Right atrium auricular region (tissue), 2 donors: ENCODE measurements at regions not wholly inside any gene's neighbourhood (a gene's known extent, or its start where the extent isn't known, plus 50 kb on each side); places are given as distances from the start of the nearest gene placed in this dataset.
"Not testable (repeated sequence)": the region's sequence is repeated elsewhere in the genome, so short reads cannot be mapped to it uniquely, and the experiment has no call there.

Source experiments
- DNase-seq: peaks from one replicate; pipeline ENCODE4 v3.0.0-alpha.2; 2019; ENCODE audit warnings: low spot score
- H3K27ac ChIP-seq, 2 donors: fragments of 200-600 bp; sonication (generic); 1 replicate in 1 of 2; 2 replicates in 1 of 2; pipeline ENCODE4 v1.5.1; 2016 to 2019
- H3K27me3 ChIP-seq, 2 donors: fragments of 200-600 bp; sonication (generic); one replicate each; pipeline versions ENCODE4 v1.5.1 to v1.6.0; 2017 to 2019
- H3K36me3 ChIP-seq: fragments of 200-600 bp; sonication (generic); one replicate; pipeline ENCODE4 v1.5.1; 2016
- H3K4me1 ChIP-seq, 2 donors: fragments of 200-600 bp; sonication (generic); one replicate each; pipeline versions ENCODE4 v1.5.1 to v1.6.0; 2017 to 2019
- H3K4me3 ChIP-seq, 2 donors: fragments of 200-600 bp; sonication (generic); 1 replicate in 1 of 2; 2 replicates in 1 of 2; pipeline ENCODE4 v1.5.1; 2017 to 2019; ENCODE audit warnings: mild to moderate bottlenecking in 1 of 2, moderate library complexity in 1 of 2
- H3K9me3 ChIP-seq, 2 donors: fragments of 200-600 bp; sonication (generic); one replicate each; pipeline ENCODE4 v1.5.1; 2019
- TF ChIP-seq, protein P1 (sequence below), 2 donors: fragments of 200-600 bp; sonication (generic); IDR thresholded peaks; one replicate each; pipeline ENCODE4 v1.5.1; 2019; ENCODE audit warnings: antibody characterized with exemption in 2 of 2

- H3K4me3 ChIP-seq, result no peak overlapping the region
- no peaks in the 10 kb centered on the region for H3K9me3 ChIP-seq
- TF ChIP-seq, protein P1, sequence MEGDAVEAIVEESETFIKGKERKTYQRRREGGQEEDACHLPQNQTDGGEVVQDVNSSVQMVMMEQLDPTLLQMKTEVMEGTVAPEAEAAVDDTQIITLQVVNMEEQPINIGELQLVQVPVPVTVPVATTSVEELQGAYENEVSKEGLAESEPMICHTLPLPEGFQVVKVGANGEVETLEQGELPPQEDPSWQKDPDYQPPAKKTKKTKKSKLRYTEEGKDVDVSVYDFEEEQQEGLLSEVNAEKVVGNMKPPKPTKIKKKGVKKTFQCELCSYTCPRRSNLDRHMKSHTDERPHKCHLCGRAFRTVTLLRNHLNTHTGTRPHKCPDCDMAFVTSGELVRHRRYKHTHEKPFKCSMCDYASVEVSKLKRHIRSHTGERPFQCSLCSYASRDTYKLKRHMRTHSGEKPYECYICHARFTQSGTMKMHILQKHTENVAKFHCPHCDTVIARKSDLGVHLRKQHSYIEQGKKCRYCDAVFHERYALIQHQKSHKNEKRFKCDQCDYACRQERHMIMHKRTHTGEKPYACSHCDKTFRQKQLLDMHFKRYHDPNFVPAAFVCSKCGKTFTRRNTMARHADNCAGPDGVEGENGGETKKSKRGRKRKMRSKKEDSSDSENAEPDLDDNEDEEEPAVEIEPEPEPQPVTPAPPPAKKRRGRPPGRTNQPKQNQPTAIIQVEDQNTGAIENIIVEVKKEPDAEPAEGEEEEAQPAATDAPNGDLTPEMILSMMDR (IDR thresholded peaks at IDR 0.05), result no peak
- H3K4me1 ChIP-seq, result no peaks in the 10 kb centered on the region
- no peaks in the 10 kb centered on the region for H3K36me3 ChIP-seq
- no peak for DNase-seq
- H3K27me3 ChIP-seq, result no peaks in the 10 kb centered on the region
- H3K27ac ChIP-seq, result no peak overlapping the region
Measured at GRCh38 chr12:105892362-105892910, 246.3 kb downstream of the NUAK1 start.

DNA sequence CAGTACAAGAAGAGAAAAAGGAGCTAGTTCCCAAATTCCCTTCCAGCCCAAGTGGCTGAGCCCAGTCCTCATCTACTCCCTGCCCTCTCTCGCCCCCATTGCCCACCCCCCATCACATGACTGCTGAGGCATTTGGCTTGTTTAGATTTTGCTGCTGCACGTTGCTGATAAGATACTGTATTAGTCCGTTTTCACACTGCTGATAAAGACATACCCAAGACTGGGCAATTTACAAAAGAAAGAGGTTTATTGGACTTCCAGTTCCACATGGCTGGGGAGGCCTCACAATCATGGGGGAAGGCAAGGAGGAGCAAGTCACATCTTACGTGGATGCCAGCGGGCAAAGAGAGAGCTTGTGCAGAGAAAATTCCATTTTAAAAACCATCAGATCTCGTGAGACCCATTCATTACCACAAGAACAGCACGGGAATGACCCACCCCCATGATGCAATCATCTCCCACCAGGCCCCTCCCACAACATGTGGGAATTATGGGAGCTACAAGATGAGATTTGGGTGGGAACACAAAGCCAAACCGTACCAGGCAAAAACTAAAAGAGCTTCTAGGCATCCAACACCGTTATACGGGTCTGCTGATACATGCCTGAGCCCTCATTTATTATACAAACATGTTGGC lies 243.4 kb downstream of the NUAK1 start:
- H3K4me3 ChIP-seq, H3K27ac ChIP-seq, H3K4me1 ChIP-seq, DNase-seq, H3K9me3 ChIP-seq, H3K36me3 ChIP-seq, H3K27me3 ChIP-seq: not testable (repeated sequence)

DNA sequence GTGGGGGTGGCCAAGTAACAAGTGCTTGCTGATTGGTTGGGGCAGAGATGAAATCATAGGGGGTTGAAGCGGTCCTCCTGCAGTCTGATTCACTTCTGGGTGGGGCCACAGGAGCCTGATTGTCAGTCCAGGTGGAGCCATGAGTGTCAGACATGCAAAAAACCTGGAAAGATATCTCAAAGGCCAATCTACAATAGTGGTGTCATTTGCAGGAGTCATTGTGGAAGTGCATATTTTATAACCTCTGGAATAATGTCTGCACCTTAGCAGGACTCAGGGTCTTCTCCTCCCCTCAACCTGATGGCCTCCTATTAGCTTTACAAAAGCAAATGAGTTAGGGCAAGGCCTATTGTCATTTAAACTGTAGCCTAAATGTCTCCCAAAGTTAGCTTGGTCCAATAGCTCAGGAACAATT lies 241.4 kb downstream of the NUAK1 start:
- H3K9me3 ChIP-seq, result no peaks in the 10 kb centered on the region
- H3K27ac ChIP-seq, result no peak overlapping the region
- no peak overlapping the region for H3K4me3 ChIP-seq
- H3K4me1 ChIP-seq, result no peaks in the 10 kb centered on the region
- no peaks in the 10 kb centered on the region for H3K36me3 ChIP-seq
- H3K27me3 ChIP-seq, result no peaks in the 10 kb centered on the region
- TF ChIP-seq, protein P1 (IDR thresholded peaks at IDR 0.05), result no peak
- DNase-seq, result no peak

- not testable (repeated sequence) for H3K4me1 ChIP-seq, H3K4me3 ChIP-seq, H3K27ac ChIP-seq, H3K27me3 ChIP-seq, H3K9me3 ChIP-seq, H3K36me3 ChIP-seq, DNase-seq
Measured at GRCh38 chr12:105898271-105898670, 240.5 kb downstream of the NUAK1 start.

DNA sequence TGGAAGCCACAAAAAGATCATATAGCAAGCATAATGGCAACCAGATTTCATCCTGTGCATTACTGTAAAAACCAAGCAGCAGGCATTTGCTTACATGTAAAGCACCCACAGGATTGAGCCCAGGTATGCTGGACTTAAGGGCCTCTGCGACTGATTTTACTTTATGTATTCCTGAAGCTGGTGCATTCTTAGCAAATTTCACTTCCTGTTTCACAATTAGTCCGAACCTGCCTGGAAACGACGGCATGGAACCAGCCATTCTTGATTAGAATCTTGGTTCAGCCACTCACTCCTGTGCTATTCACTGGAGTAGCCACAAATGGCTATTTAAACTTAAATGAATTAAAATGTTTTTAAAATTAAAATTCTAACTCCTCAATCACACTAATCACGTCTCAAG lies 239.2 kb downstream of the NUAK1 start:
- no peak for DNase-seq
- Histone ChIP-seq H3K27me3 (no peaks in the 10 kb centered on the region), H3K27ac (no peak overlapping the region), H3K36me3 (no peaks in the 10 kb centered on the region), H3K4me3 (no peak overlapping the region), H3K4me1 (no peaks in the 10 kb centered on the region), H3K9me3 (no peaks in the 10 kb centered on the region)
- TF ChIP-seq, protein P1 (IDR thresholded peaks at IDR 0.05), result no peak

- H3K27ac ChIP-seq, result no peak overlapping the region
- H3K4me3 ChIP-seq, result no peak overlapping the region
- TF ChIP-seq, protein P1 (IDR thresholded peaks at IDR 0.05), result no peak
- H3K4me1 ChIP-seq, result no peaks in the 10 kb centered on the region
- H3K27me3 ChIP-seq, result no peaks in the 10 kb centered on the region
- H3K9me3 ChIP-seq, result no peaks in the 10 kb centered on the region
- H3K36me3 ChIP-seq, result no peaks in the 10 kb centered on the region
- DNase-seq, result no peak
Measured at GRCh38 chr12:105906561-105906960, 232.2 kb downstream of the NUAK1 start.

DNA sequence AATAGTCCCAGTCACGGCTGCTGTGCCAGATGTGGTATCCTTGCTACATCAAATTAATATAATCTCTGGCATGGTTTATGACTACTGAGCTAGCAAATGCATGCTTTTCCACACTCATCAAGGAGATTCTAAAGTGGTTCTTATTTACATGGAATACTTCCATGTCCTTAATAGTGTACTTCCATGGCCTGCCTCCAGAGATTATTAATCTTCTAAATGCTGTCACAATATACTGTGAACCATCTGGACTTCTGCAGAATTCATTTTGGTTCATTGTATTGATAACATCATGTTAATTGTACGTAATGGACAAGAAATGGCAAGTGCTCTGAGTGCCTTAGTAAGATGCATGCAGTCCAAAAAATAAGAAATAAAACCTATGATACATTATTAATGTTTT lies 230.8 kb downstream of the NUAK1 start:
- TF ChIP-seq, protein P1 (IDR thresholded peaks at IDR 0.05), result no peak

More for the DNA sequence above, 230.8 kb downstream of the NUAK1 start:
- Histone ChIP-seq H3K4me1 (no peaks in the 10 kb centered on the region), H3K4me3 (no peak overlapping the region), H3K36me3 (no peaks in the 10 kb centered on the region), H3K9me3 (no peaks in the 10 kb centered on the region), H3K27me3 (no peaks in the 10 kb centered on the region), H3K27ac (no peak overlapping the region)
- DNase-seq, result no peak
